Caco-2 (cell line): ENCODE measurements at regions not wholly inside any gene's neighbourhood (a gene's known extent, or its start where the extent isn't known, plus 50 kb on each side); places are given as distances from the start of the nearest gene placed in this dataset.

Experiments used
- BruUV-seq: library from RNA; stranded (reverse); fragments of 400-500 nt; replicated peaks from 2 replicates; lab custom pipeline; 2021; lab: Mats Ljungman, UMichigan
- CTCF ChIA-PET: fragments of 300-600 bp; sonication (Branson Sonifier 250); formaldehyde crosslinking; loops from one replicate; lab custom pipeline; 2022; ENCODE audit warnings: antibody characterized with exemption; lab: Charles Lee
- POLR2A ChIA-PET: fragments of 300-600 bp; sonication (Branson Sonifier 250); formaldehyde crosslinking; loops from one replicate; lab custom pipeline; 2022; ENCODE audit warnings: antibody characterized with exemption; lab: Charles Lee
- DNase-seq, 2 experiments: peaks; one replicate each; pipeline versions ENCODE4 v3.0.0 to v3.0.0-alpha.2; 2020 to 2022
- H3K27me3 ChIP-seq: replicated peaks from 2 replicates; pipeline ENCODE4 v1.6.0; 2011; ENCODE audit warnings: low read length; ENCODE audit not compliant: control insufficient read depth, insufficient read depth
- H3K36me3 ChIP-seq: 2 replicates; pipeline ENCODE4 v1.5.1; 2011; ENCODE audit warnings: low read length; ENCODE audit not compliant: control insufficient read depth, insufficient read depth
- H3K4me1 ChIP-seq: fragments of 250-450 bp; sonication (Bioruptor Pico); 2 replicates; pipeline ENCODE4 v1.5.1; 2020; ENCODE audit warnings: mild to moderate bottlenecking
- H3K4me3 ChIP-seq: 2 replicates; pipeline ENCODE4 v1.5.1; 2011; ENCODE audit warnings: low read depth, mild to moderate bottlenecking, control low read depth, low read length
- H3K9me3 ChIP-seq: fragments of 250-450 bp; sonication (Bioruptor Pico); 2 replicates; pipeline ENCODE4 v1.5.1; 2020; ENCODE audit warnings: mild to moderate bottlenecking, moderate library complexity
- H3K27ac Mint-ChIP-seq: one replicate; pipeline ENCODE4 v1.8.0; 2022; ENCODE audit warnings: mixed read lengths; ENCODE audit not compliant: unreplicated experiment
- H3K27me3 Mint-ChIP-seq: one replicate; pipeline ENCODE4 v1.8.0; 2022; ENCODE audit warnings: mixed read lengths; ENCODE audit not compliant: insufficient read depth, unreplicated experiment
- H3K36me3 Mint-ChIP-seq: one replicate; pipeline ENCODE4 v1.8.0; 2022; ENCODE audit warnings: mild to moderate bottlenecking, mixed read lengths; ENCODE audit not compliant: insufficient read depth, unreplicated experiment
- H3K4me1 Mint-ChIP-seq: one replicate; pipeline ENCODE4 v1.8.0; 2022; ENCODE audit warnings: low read depth, mixed read lengths; ENCODE audit not compliant: unreplicated experiment
- H3K4me3 Mint-ChIP-seq: one replicate; pipeline ENCODE4 v1.8.0; 2022; ENCODE audit warnings: mild to moderate bottlenecking, moderate library complexity, mixed read lengths; ENCODE audit not compliant: unreplicated experiment
- H3K9me3 Mint-ChIP-seq: one replicate; pipeline ENCODE4 v1.8.0; 2022; ENCODE audit warnings: mixed read lengths; ENCODE audit not compliant: unreplicated experiment
- intact Hi-C: fragments of 100-400 bp; cut with micrococcal nuclease; formaldehyde crosslinking; loops from one replicate; pipeline ENCODE4 v1.10.0; 2022; ENCODE audit not compliant: unreplicated experiment
- TF ChIP-seq, protein P1 (sequence below), 2 experiments: fragments of 200-600 bp in 1 of 2; IDR thresholded peaks; 1 replicate in 1 of 2; 2 replicates in 1 of 2; pipeline versions ENCODE4 v1.5.1 to v1.8.0; 2011 to 2022; ENCODE audit warnings: antibody characterized with exemption in 1 of 2, control low read depth in 1 of 2, inconsistent platforms in 1 of 2, low read depth in 1 of 2, low read length in 1 of 2, mild to moderate bottlenecking in 1 of 2, moderate library complexity in 1 of 2; ENCODE audit not compliant: insufficient read depth in 1 of 2, severe bottlenecking in 1 of 2, unreplicated experiment in 1 of 2

DNA sequence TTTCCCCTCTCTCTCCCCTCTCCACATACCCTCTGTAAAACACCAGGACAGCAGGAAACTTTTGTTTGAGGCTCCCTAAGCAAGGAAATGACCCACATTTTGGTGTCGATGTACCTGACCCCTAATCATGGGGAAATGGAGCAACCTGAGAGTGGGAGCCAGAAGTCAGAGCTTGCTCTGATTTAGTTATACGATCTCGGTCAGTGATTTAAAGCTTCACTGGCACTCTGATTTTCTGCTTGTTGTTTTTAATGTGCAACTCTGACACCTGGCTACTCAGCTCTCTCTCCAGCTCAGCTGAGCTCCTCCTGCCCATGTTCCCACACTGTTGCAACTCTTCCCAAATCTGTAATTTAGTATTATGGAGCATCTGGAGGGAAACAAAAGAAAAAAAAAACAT, 408.6 kb downstream of the ADAM29 start:
- Mint-ChIP-seq H3K4me3 (no peak overlapping the region), H3K36me3 (no peaks in the 10 kb centered on the region), H3K27me3 (peaks cover 3% of the 10 kb centered on the region), H3K27ac (no peak overlapping the region), H3K9me3 (no peaks in the 10 kb centered on the region), H3K4me1 (peaks cover 5% of the 10 kb centered on the region)
- no peaks in the 10 kb centered on the region for H3K27me3 ChIP-seq
- no peaks in the 10 kb centered on the region for H3K9me3 ChIP-seq
- intact Hi-C loops: no loop called here
- no TSS peak for BruUV-seq
- ChIA-PET POLR2A (no interaction called here), CTCF (no interaction called here)
- H3K36me3 ChIP-seq: no peaks in the 10 kb centered on the region
- no peak overlapping the region for H3K4me3 ChIP-seq
- no peak for DNase-seq
- H3K4me1 ChIP-seq: no peaks in the 10 kb centered on the region
- TF ChIP-seq, protein P1, sequence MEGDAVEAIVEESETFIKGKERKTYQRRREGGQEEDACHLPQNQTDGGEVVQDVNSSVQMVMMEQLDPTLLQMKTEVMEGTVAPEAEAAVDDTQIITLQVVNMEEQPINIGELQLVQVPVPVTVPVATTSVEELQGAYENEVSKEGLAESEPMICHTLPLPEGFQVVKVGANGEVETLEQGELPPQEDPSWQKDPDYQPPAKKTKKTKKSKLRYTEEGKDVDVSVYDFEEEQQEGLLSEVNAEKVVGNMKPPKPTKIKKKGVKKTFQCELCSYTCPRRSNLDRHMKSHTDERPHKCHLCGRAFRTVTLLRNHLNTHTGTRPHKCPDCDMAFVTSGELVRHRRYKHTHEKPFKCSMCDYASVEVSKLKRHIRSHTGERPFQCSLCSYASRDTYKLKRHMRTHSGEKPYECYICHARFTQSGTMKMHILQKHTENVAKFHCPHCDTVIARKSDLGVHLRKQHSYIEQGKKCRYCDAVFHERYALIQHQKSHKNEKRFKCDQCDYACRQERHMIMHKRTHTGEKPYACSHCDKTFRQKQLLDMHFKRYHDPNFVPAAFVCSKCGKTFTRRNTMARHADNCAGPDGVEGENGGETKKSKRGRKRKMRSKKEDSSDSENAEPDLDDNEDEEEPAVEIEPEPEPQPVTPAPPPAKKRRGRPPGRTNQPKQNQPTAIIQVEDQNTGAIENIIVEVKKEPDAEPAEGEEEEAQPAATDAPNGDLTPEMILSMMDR (IDR thresholded peaks at IDR 0.05; ENCODE audit: insufficient read depth in 1 of 2, low read depth in 1 of 2, low read length in 1 of 2, severe bottlenecking in 1 of 2, unreplicated experiment in 1 of 2): no peak

DNA sequence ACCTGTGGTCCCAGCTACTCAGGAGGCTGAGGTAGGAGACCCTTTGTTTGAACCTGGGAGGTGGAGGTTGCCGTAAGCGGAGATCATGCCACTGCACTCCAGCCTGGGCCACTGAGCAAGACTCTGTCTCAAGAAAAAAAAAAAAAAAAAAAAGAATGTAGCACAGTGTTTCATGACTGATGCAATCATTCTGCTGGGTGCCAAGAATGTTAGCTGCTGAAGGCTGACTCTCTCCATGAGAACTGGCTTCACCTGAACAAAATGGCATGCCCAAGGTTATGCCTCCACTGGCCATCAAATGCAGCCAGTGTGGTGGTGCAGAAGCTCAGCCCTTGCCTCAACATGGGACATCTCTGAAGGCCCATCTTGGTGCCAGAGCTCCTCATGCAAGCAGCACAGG, 412.1 kb downstream of the ADAM29 start:
- H3K9me3 ChIP-seq: no peaks in the 10 kb centered on the region
- TF ChIP-seq, protein P1 (IDR thresholded peaks at IDR 0.05; ENCODE audit: insufficient read depth in 1 of 2, low read depth in 1 of 2, low read length in 1 of 2, severe bottlenecking in 1 of 2, unreplicated experiment in 1 of 2): no peak
- POLR2A ChIA-PET: no interaction called here
- no peaks in the 10 kb centered on the region for H3K36me3 ChIP-seq
- no peak overlapping the region for H3K4me3 ChIP-seq
- intact Hi-C loops: no loop called here
- no peak for DNase-seq
- Mint-ChIP-seq H3K36me3 (no peaks in the 10 kb centered on the region), H3K27me3 (peaks cover 3% of the 10 kb centered on the region), H3K4me1 (no peaks in the 10 kb centered on the region), H3K4me3 (no peak overlapping the region), H3K9me3 (no peaks in the 10 kb centered on the region), H3K27ac (no peak overlapping the region)
- CTCF ChIA-PET: no interaction called here
- BruUV-seq: no TSS peak
- no peaks in the 10 kb centered on the region for H3K27me3 ChIP-seq
- H3K4me1 ChIP-seq: no peaks in the 10 kb centered on the region

DNA sequence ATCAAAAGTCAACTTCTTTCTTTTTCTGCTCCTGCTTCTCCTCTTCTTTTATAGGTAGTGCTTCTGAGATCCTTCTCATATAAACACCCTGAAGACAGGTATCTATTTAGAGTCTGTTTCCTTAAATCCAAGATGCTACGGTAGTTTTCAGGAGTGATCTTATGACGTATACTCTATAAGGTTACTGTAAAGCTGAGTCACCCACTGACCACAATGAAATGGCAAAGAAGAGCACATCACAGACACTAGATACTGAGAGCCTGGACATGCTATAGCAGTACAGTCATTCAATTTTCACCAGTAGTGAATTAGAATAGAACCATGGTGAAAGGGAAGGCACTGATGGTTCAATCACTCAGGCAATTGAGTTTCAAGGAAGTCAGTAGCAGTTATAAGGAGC, 412.5 kb downstream of the ADAM29 start:
- TF ChIP-seq, protein P1 (IDR thresholded peaks at IDR 0.05; ENCODE audit: insufficient read depth in 1 of 2, low read depth in 1 of 2, low read length in 1 of 2, severe bottlenecking in 1 of 2, unreplicated experiment in 1 of 2): no peak
- DNase-seq: no peak
- no peaks in the 10 kb centered on the region for H3K4me1 ChIP-seq
- no peaks in the 10 kb centered on the region for H3K9me3 ChIP-seq
- intact Hi-C loops: no loop called here
- H3K4me3 ChIP-seq: no peak overlapping the region
- H3K27me3 ChIP-seq: no peaks in the 10 kb centered on the region
- H3K36me3 ChIP-seq: no peaks in the 10 kb centered on the region
- Mint-ChIP-seq H3K9me3 (no peaks in the 10 kb centered on the region), H3K27ac (no peak overlapping the region), H3K4me1 (no peaks in the 10 kb centered on the region), H3K36me3 (no peaks in the 10 kb centered on the region), H3K27me3 (peaks cover 4% of the 10 kb centered on the region), H3K4me3 (no peak overlapping the region)
- no TSS peak for BruUV-seq
- POLR2A ChIA-PET: no interaction called here
- CTCF ChIA-PET: no interaction called here
